Ovary (tissue), 3 donors: ENCODE measurements at regions not wholly inside any gene's neighbourhood (a gene's known extent, or its start where the extent isn't known, plus 50 kb on each side); places are given as distances from the start of the nearest gene placed in this dataset.

ENCODE experiments used
- CTCF ChIP-seq, 3 donors: fragments of 450-650 bp in 2 of 3; fragments of 200-600 bp in 1 of 3; IDR thresholded peaks; one replicate each; pipeline versions ENCODE4 v1.5.1 to v1.8.0; 2016 to 2022; ENCODE audit warnings: antibody characterized with exemption in 3 of 3, mild to moderate bottlenecking in 1 of 3
- EP300 ChIP-seq: sonication (generic); formaldehyde crosslinking; IDR thresholded peaks from one replicate; pipeline ENCODE4 v1.6.1; 2017; ENCODE audit warnings: antibody characterized with exemption
- POLR2A ChIP-seq: fragments of 450-650 bp; IDR thresholded peaks from one replicate; pipeline ENCODE4 v1.6.1; 2017; ENCODE audit warnings: antibody characterized with exemption, mild to moderate bottlenecking, moderate library complexity
- donor health status: DM: no; HTN: no; CAD: no.

GRCh38 chr3:99470841-99471240 lies 167.6 kb upstream of the COL8A1 start:
- TF ChIP-seq POLR2A (no peak), CTCF (IDR thresholded peaks at IDR 0.05) (no peak), EP300 (no peak)
